ENCODE measurements at regions not wholly inside any gene's neighbourhood (a gene's known extent, or its start where the extent isn't known, plus 50 kb on each side); places are given as distances from the start of the nearest gene placed in this dataset.

GRCh38 chr13:34826432-34826831 lies 115.6 kb upstream of the NBEA start:
- no peak for ATAC-seq
- TF ChIP-seq PATZ1 (CRISPR knock-in tag; IDR thresholded peaks at IDR 0.05; ENCODE audit: borderline replicate concordance) (no peak), OSR1 (CRISPR knock-in tag; IDR thresholded peaks at IDR 0.05) (no peak), ESRRG (CRISPR knock-in tag; IDR thresholded peaks at IDR 0.05) (no peak), ZNF70 (CRISPR knock-in tag; IDR thresholded peaks at IDR 0.05) (no peak), ISL1 (CRISPR knock-in tag; IDR thresholded peaks at IDR 0.05) (no peak), ZNF8 (CRISPR knock-in tag; IDR thresholded peaks at IDR 0.05) (no peak), GLIS3 (CRISPR knock-in tag; IDR thresholded peaks at IDR 0.05) (no peak), CSRNP3 (CRISPR knock-in tag; IDR thresholded peaks at IDR 0.05) (no peak), TSHZ2 (CRISPR knock-in tag; IDR thresholded peaks at IDR 0.05) (no peak), RARB (CRISPR knock-in tag; IDR thresholded peaks at IDR 0.05) (no peak), CREB5 (CRISPR knock-in tag; IDR thresholded peaks at IDR 0.05; ENCODE audit: low read depth) (no peak), ZC3H10 (CRISPR knock-in tag; IDR thresholded peaks at IDR 0.05) (no peak)

GRCh38 chr13:34833562-34834182 lies 108.4 kb upstream of the NBEA start:
- TF ChIP-seq ZFP3 (CRISPR knock-in tag; IDR thresholded peaks at IDR 0.05) (no peak), CSDC2 (CRISPR knock-in tag; IDR thresholded peaks at IDR 0.05) (no peak), ZNF565 (CRISPR knock-in tag; conservative IDR thresholded peaks at IDR 0.05; ENCODE audit: low read depth) (no peak), SNAI2 (CRISPR knock-in tag; IDR thresholded peaks at IDR 0.05) (no peak), TOX (CRISPR knock-in tag; IDR thresholded peaks at IDR 0.05; ENCODE audit: borderline replicate concordance) (no peak), BACH2 (CRISPR knock-in tag; IDR thresholded peaks at IDR 0.05; ENCODE audit: borderline replicate concordance) (no peak), CSRNP3 (CRISPR knock-in tag; IDR thresholded peaks at IDR 0.05) (no peak), ESRRG (CRISPR knock-in tag; IDR thresholded peaks at IDR 0.05) (no peak), GLIS3 (CRISPR knock-in tag; IDR thresholded peaks at IDR 0.05) (no peak), POU6F1 (CRISPR knock-in tag; IDR thresholded peaks at IDR 0.05; ENCODE audit: borderline replicate concordance, low read depth) (no peak), ZC3H10 (CRISPR knock-in tag; IDR thresholded peaks at IDR 0.05) (no peak), TSHZ2 (CRISPR knock-in tag; IDR thresholded peaks at IDR 0.05) (no peak), ISL1 (CRISPR knock-in tag; IDR thresholded peaks at IDR 0.05) (no peak)
- ATAC-seq: 0 out of 3 replicates have a peak, but pooled peaks have one; percentile 39

Data from SK-N-SH treated with all-trans-retinoic acid at 6 μM for 48 hours (cell line).